ENCODE measurements at regions not wholly inside any gene's neighbourhood (a gene's known extent, or its start where the extent isn't known, plus 50 kb on each side); places are given as distances from the start of the nearest gene placed in this dataset.
"Not testable (repeated sequence)": the region's sequence is repeated elsewhere in the genome, so short reads cannot be mapped to it uniquely, and the experiment has no call there.

GRCh38 chr10:9102026-9102425, 1047.5 kb downstream of the GATA3 start:
- DNase-seq (ENCODE audit: extremely low read depth, low read depth): no peak
- H3K4me3 ChIP-seq (replicated peaks; ENCODE audit: low read depth, low read length): no peak overlapping the region
- TF ChIP-seq CTCF (IDR thresholded peaks at IDR 0.05; ENCODE audit: low read depth, low read length, missing control alignments): no peak

- no peak overlapping the region for H3K4me3 ChIP-seq (replicated peaks; ENCODE audit: low read depth, low read length)
- no peak for DNase-seq (ENCODE audit: extremely low read depth, low read depth)
These were observed 1048.8 kb downstream of the GATA3 start for GRCh38 chr10:9103301-9103700.

GRCh38 chr10:9111976-9112375, 1057.5 kb downstream of the GATA3 start:
- no peak for DNase-seq (ENCODE audit: extremely low read depth, low read depth)

More at GRCh38 chr10:9103301-9103700, 1048.8 kb downstream of the GATA3 start:
- TF ChIP-seq CTCF (IDR thresholded peaks at IDR 0.05; ENCODE audit: low read depth, low read length, missing control alignments): no peak

GRCh38 chr10:9126728-9127127, 1072.2 kb downstream of the GATA3 start:
- H3K4me3 ChIP-seq (replicated peaks; ENCODE audit: low read depth, low read length): no peak overlapping the region
- DNase-seq (ENCODE audit: extremely low read depth, low read depth): no peak
- no peak for TF ChIP-seq CTCF (IDR thresholded peaks at IDR 0.05; ENCODE audit: low read depth, low read length, missing control alignments)

More at GRCh38 chr10:9111976-9112375, 1057.5 kb downstream of the GATA3 start:
- no peak overlapping the region for H3K4me3 ChIP-seq (replicated peaks; ENCODE audit: low read depth, low read length)
- TF ChIP-seq CTCF (IDR thresholded peaks at IDR 0.05; ENCODE audit: low read depth, low read length, missing control alignments): no peak

- DNase-seq (ENCODE audit: extremely low read depth, low read depth): no peak
- no peak for TF ChIP-seq CTCF (IDR thresholded peaks at IDR 0.05; ENCODE audit: low read depth, low read length, missing control alignments)
These were observed 1082.9 kb downstream of the GATA3 start for GRCh38 chr10:9137368-9137767.

GRCh38 chr10:9138829-9139228, 1084.3 kb downstream of the GATA3 start:
- H3K4me3 ChIP-seq (replicated peaks; ENCODE audit: low read depth, low read length); DNase-seq (ENCODE audit: extremely low read depth, low read depth): not testable (repeated sequence)

More at GRCh38 chr10:9137368-9137767, 1082.9 kb downstream of the GATA3 start:
- no peak overlapping the region for H3K4me3 ChIP-seq (replicated peaks; ENCODE audit: low read depth, low read length)

GRCh38 chr10:9140373-9140772, 1085.9 kb downstream of the GATA3 start:
- DNase-seq (ENCODE audit: extremely low read depth, low read depth): no peak
- no peak for TF ChIP-seq CTCF (IDR thresholded peaks at IDR 0.05; ENCODE audit: low read depth, low read length, missing control alignments)
- H3K4me3 ChIP-seq (replicated peaks; ENCODE audit: low read depth, low read length): no peak overlapping the region
